PC-9 (cell line): ENCODE measurements at regions not wholly inside any gene's neighbourhood (a gene's known extent, or its start where the extent isn't known, plus 50 kb on each side); places are given as distances from the start of the nearest gene placed in this dataset.

ENCODE experiments used
- BruUV-seq: library from RNA; stranded (reverse); fragments of 400-500 nt; replicated peaks from 2 replicates; lab custom pipeline; 2021; lab: Mats Ljungman, UMichigan
- CTCF ChIA-PET: fragments of 300-600 bp; sonication (Branson Sonifier 250); formaldehyde crosslinking; loops from one replicate; lab custom pipeline; 2022; ENCODE audit warnings: antibody characterized with exemption; lab: Charles Lee
- POLR2A ChIA-PET: fragments of 300-600 bp; sonication (Branson Sonifier 250); formaldehyde crosslinking; loops from one replicate; lab custom pipeline; 2022; ENCODE audit warnings: antibody characterized with exemption; ENCODE audit not compliant: unreplicated experiment; lab: Charles Lee
- DNase-seq, 2 experiments: peaks; one replicate each; pipeline versions ENCODE4 v3.0.0 to v3.0.0-alpha.2; 2015 to 2022; ENCODE audit warnings: mixed read lengths in 1 of 2
- H2AFZ ChIP-seq: fragments of 200-600 bp; sonication (generic); 2 replicates; pipeline ENCODE4 v1.8.1; 2017; ENCODE audit warnings: antibody characterized with exemption
- H3F3A ChIP-seq: fragments of 200-600 bp; sonication (generic); 2 replicates; pipeline ENCODE4 v1.8.1; 2017; ENCODE audit warnings: antibody characterized with exemption, mild to moderate bottlenecking, low read depth; ENCODE audit not compliant: insufficient read depth
- H3K27ac ChIP-seq: fragments of 200-600 bp; sonication (generic); 2 replicates; pipeline ENCODE4 v1.6.1; 2016; ENCODE audit warnings: mixed run types
- H3K27me3 ChIP-seq: fragments of 200-600 bp; sonication (generic); 2 replicates; pipeline ENCODE4 v1.6.1; 2016; ENCODE audit warnings: low read depth, mixed run types; ENCODE audit not compliant: insufficient read depth
- H3K36me3 ChIP-seq: fragments of 200-600 bp; sonication (generic); 2 replicates; pipeline ENCODE4 v1.6.1; 2016; ENCODE audit warnings: low read depth, mixed run types
- H3K4me1 ChIP-seq: fragments of 200-600 bp; sonication (generic); replicated peaks from 2 replicates; pipeline ENCODE4 v1.6.1; 2016; ENCODE audit warnings: mixed run types; ENCODE audit not compliant: insufficient read depth
- H3K4me2 ChIP-seq: fragments of 200-600 bp; sonication (generic); 2 replicates; pipeline ENCODE4 v1.6.1; 2017; ENCODE audit warnings: mixed run types
- H3K4me3 ChIP-seq: fragments of 200-600 bp; sonication (generic); 2 replicates; pipeline ENCODE4 v1.6.1; 2016; ENCODE audit warnings: mixed run types
- H3K79me2 ChIP-seq: fragments of 200-600 bp; sonication (generic); 2 replicates; pipeline ENCODE4 v1.6.1; 2017; ENCODE audit warnings: low read depth, mixed run types
- H3K9me2 ChIP-seq: fragments of 200-600 bp; sonication (generic); 2 replicates; pipeline ENCODE4 v1.8.1; 2017; ENCODE audit warnings: mild to moderate bottlenecking; ENCODE audit not compliant: insufficient read depth
- H3K9me3 ChIP-seq: fragments of 200-600 bp; sonication (generic); 2 replicates; pipeline ENCODE4 v1.8.1; 2016; ENCODE audit warnings: low read depth; ENCODE audit not compliant: insufficient read depth
- H4K20me1 ChIP-seq: fragments of 200-600 bp; sonication (generic); 2 replicates; pipeline ENCODE4 v1.8.1; 2017; ENCODE audit not compliant: insufficient read depth
- EZH2 ChIP-seq: fragments of 200-600 bp; sonication (generic); IDR thresholded peaks from 2 replicates; pipeline ENCODE4 v1.8.0; 2017; ENCODE audit warnings: antibody characterized with exemption, low read depth
- intact Hi-C: fragments of 100-400 bp; cut with micrococcal nuclease; formaldehyde crosslinking; loops from one replicate; pipeline ENCODE4 v1.10.0; 2022; ENCODE audit not compliant: unreplicated experiment
- TF ChIP-seq, protein P1 (sequence below): fragments of 200-600 bp; sonication (generic); conservative IDR thresholded peaks from 2 replicates; pipeline ENCODE4 v1.6.1; 2017; ENCODE audit warnings: mixed run types, antibody characterized with exemption, mild to moderate bottlenecking, moderate library complexity

GRCh38 chr6:147925826-147926225, 416.8 kb upstream of the SASH1 start:
- no peak overlapping the region for H2AFZ ChIP-seq
- H3K9me2 ChIP-seq: no peaks in the 10 kb centered on the region
- no peaks in the 10 kb centered on the region for H3K36me3 ChIP-seq
- no peaks in the 10 kb centered on the region for H3F3A ChIP-seq
- no peaks in the 10 kb centered on the region; the same call in 1 of the 2 replicates for H4K20me1 ChIP-seq
- H3K9me3 ChIP-seq: peaks cover 9% of the 10 kb centered on the region
- H3K4me1 ChIP-seq: no peaks in the 10 kb centered on the region
- DNase-seq: no peak
- H3K79me2 ChIP-seq: no peaks in the 10 kb centered on the region
- intact Hi-C loops: no loop called here
- H3K27me3 ChIP-seq: no peaks in the 10 kb centered on the region
- ChIA-PET POLR2A (interaction anchor here (0.6 kb wide), 1 partner anchor 11 kb away, joined by 4 read pairs; no protein-coding TSS in a partner anchor), CTCF (no interaction called here)
- H3K27ac ChIP-seq: no peak overlapping the region
- TF ChIP-seq EZH2: no peak
- TF ChIP-seq, protein P1, sequence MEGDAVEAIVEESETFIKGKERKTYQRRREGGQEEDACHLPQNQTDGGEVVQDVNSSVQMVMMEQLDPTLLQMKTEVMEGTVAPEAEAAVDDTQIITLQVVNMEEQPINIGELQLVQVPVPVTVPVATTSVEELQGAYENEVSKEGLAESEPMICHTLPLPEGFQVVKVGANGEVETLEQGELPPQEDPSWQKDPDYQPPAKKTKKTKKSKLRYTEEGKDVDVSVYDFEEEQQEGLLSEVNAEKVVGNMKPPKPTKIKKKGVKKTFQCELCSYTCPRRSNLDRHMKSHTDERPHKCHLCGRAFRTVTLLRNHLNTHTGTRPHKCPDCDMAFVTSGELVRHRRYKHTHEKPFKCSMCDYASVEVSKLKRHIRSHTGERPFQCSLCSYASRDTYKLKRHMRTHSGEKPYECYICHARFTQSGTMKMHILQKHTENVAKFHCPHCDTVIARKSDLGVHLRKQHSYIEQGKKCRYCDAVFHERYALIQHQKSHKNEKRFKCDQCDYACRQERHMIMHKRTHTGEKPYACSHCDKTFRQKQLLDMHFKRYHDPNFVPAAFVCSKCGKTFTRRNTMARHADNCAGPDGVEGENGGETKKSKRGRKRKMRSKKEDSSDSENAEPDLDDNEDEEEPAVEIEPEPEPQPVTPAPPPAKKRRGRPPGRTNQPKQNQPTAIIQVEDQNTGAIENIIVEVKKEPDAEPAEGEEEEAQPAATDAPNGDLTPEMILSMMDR: no peak
- H3K4me2 ChIP-seq: no peak overlapping the region
- BruUV-seq: no TSS peak
- H3K4me3 ChIP-seq: no peak overlapping the region

DNA sequence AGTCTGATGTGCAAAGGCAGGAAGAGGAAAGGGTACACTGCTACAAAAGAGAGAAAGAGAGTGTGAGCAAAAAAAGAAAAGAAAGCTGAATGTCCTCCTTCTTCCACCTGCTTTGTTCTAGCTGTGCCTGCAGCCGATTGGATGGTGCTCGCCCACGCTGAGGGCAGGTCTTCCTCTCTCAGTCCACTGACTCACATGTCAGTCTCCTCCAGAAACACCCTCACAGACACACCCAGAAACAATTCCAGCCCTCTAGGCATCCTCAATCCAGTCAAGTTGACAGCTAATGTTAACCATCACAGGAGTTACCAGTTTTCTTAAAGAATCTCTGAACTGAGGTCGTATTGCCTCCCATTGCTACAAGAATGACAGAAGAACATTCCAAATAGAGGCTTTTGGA, 411.9 kb upstream of the SASH1 start:
- Histone ChIP-seq H3K9me3 (peaks cover 4% of the 10 kb centered on the region; the same call in 1 of the 2 replicates), H3K27me3 (no peaks in the 10 kb centered on the region), H4K20me1 (no peaks in the 10 kb centered on the region), H3K79me2 (no peaks in the 10 kb centered on the region), H3K27ac (no peak overlapping the region), H2AFZ (no peak overlapping the region), H3K4me3 (no peak overlapping the region), H3F3A (no peaks in the 10 kb centered on the region), H3K36me3 (0 out of 2 replicates have a peak, but pooled peaks cover 5% of the 10 kb centered on the region), H3K9me2 (no peaks in the 10 kb centered on the region), H3K4me2 (no peak overlapping the region), H3K4me1 (no peaks in the 10 kb centered on the region)
- no TSS peak for BruUV-seq
- POLR2A ChIA-PET: no interaction called here
- TF ChIP-seq, protein P1: no peak
- TF ChIP-seq EZH2: no peak
- intact Hi-C loops: no loop called here
- no peak for DNase-seq
- CTCF ChIA-PET: no interaction called here

DNA sequence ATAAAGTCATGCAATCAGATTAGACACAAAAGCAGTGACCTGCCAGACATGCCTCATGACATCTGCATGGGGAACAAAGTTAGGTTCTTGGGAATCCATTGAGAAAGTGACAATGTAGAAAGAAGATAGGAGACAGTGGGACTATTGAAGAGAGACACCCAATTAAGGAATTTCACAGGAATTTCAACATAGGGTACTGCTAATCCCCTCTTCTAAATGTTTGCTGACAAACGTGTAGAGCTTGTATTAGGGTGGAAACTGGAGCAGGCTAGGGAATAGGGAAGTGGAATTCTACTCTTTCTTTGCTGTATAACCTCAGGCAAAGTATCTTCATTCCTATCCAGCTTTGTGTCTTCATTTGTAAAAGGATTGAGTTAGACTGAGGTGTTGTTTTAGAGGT, 409.4 kb upstream of the SASH1 start:
- TF ChIP-seq, protein P1: no peak
- TF ChIP-seq EZH2: no peak
- Histone ChIP-seq H3K9me3 (no peaks in the 10 kb centered on the region; the same call in 1 of the 2 replicates), H3K4me1 (no peaks in the 10 kb centered on the region), H3K9me2 (no peaks in the 10 kb centered on the region), H3F3A (no peaks in the 10 kb centered on the region), H2AFZ (no peak overlapping the region), H3K36me3 (0 out of 2 replicates have a peak, but pooled peaks cover 5% of the 10 kb centered on the region), H3K79me2 (no peaks in the 10 kb centered on the region), H4K20me1 (no peaks in the 10 kb centered on the region), H3K27me3 (no peaks in the 10 kb centered on the region), H3K27ac (no peak overlapping the region), H3K4me2 (no peak overlapping the region), H3K4me3 (no peak overlapping the region)
- no peak for DNase-seq
- no TSS peak for BruUV-seq
- intact Hi-C loops: no loop called here
- ChIA-PET CTCF (no interaction called here), POLR2A (no interaction called here)
